K562 (cell line): ENCODE measurements at regions not wholly inside any gene's neighbourhood (a gene's known extent, or its start where the extent isn't known, plus 50 kb on each side); places are given as distances from the start of the nearest gene placed in this dataset.
A peak's percentile ranks its signal among the peaks of the same experiment; 100 is the strongest.

Experiments
- ATF6 ChIP-seq: sonication (generic); formaldehyde crosslinking; IDR thresholded peaks from 2 replicates; pipeline ENCODE4 v1.4.0; 2020; ENCODE audit warnings: mild to moderate bottlenecking, missing genetic modification reagents
- BRCA1 ChIP-seq, 2 experiments: fragments of 450-650 bp in 1 of 2; sonication (generic) in 1 of 2; formaldehyde crosslinking in 1 of 2; IDR thresholded peaks; 2 replicates each; pipeline versions ENCODE4 v1.5.0 to v1.6.1; 2017 to 2020; ENCODE audit warnings: mild to moderate bottlenecking in 1 of 2, missing genetic modification reagents in 1 of 2
- CTCF ChIP-seq, 3 experiments: IDR thresholded peaks in 2 of 3; conservative IDR thresholded peaks in 1 of 3; 2 replicates each; pipeline ENCODE4 v1.5.1; 2011 to 2012; ENCODE audit warnings: low read length in 3 of 3, mild to moderate bottlenecking in 3 of 3, control low read depth in 2 of 3, improper control_type of control experiment in 1 of 3, inconsistent platforms in 1 of 3, low read depth in 1 of 3, mixed read lengths in 1 of 3, moderate library complexity in 1 of 3; ENCODE audit not compliant: insufficient read depth in 2 of 3
- E2F4 ChIP-seq: sonication (generic); formaldehyde crosslinking; IDR thresholded peaks from 2 replicates; pipeline ENCODE4 v1.8.0; 2022; ENCODE audit warnings: mild to moderate bottlenecking, low read depth, missing genetic modification reagents
- EP300 ChIP-seq: IDR thresholded peaks from 2 replicates; pipeline ENCODE4 v1.6.1; 2012; ENCODE audit warnings: low read length, improper control_type of control experiment
- KLF16 ChIP-seq: IDR thresholded peaks from 2 replicates; pipeline ENCODE4 v1.6.1; 2016; ENCODE audit warnings: antibody characterized with exemption
- PHB2 ChIP-seq: fragments of 450-650 bp; IDR thresholded peaks from 2 replicates; pipeline ENCODE4 v1.6.1; 2017; ENCODE audit warnings: low read depth
- PKNOX1 ChIP-seq: fragments of 450-650 bp; IDR thresholded peaks from 2 replicates; pipeline ENCODE4 v1.6.1; 2016
- REST ChIP-seq, 2 experiments: fragments of 450-650 bp; formaldehyde crosslinking in 1 of 2; IDR thresholded peaks; 2 replicates each; pipeline versions ENCODE4 v1.4.0 to v1.6.1; 2014 to 2020; ENCODE audit warnings: mild to moderate bottlenecking in 2 of 2, borderline replicate concordance in 1 of 2, low read depth in 1 of 2
- SRF ChIP-seq, 2 experiments: fragments of 250-450, 450-650 bp in 1 of 2; sonication (Bioruptor Pico) in 1 of 2; sonication (generic) in 1 of 2; formaldehyde crosslinking; IDR thresholded peaks; 2 replicates each; pipeline versions ENCODE4 v1.5.0 to v1.5.1; 2020 to 2022; ENCODE audit warnings: mild to moderate bottlenecking in 1 of 2, missing genetic modification reagents in 1 of 2
- TCF7L2 ChIP-seq: fragments of 150-350 bp; IDR thresholded peaks from 2 replicates; pipeline ENCODE4 v1.6.1; 2016; ENCODE audit warnings: low read depth, mild to moderate bottlenecking, low read length, moderate library complexity
- ZNF764 ChIP-seq: fragments of 250-450 bp; sonication (Bioruptor Pico); IDR thresholded peaks from 2 replicates; pipeline ENCODE4 v1.4.0; 2020; ENCODE audit warnings: low read depth, mild to moderate bottlenecking, moderate library complexity

- TF ChIP-seq ATF6 (CRISPR knock-in tag) (no peak), REST (IDR thresholded peaks at IDR 0.05; ENCODE audit: borderline replicate concordance) (peak; percentile 14; the same call in 1 of the 2 replicates), REST (CRISPR knock-in tag; IDR thresholded peaks at IDR 0.05; ENCODE audit: low read depth) (no peak), E2F4 (CRISPR knock-in tag) (no peak), SRF (CRISPR knock-in tag; IDR thresholded peaks at IDR 0.05) (peak in 1 of 2 experiments; percentile 44; a peak in 1 of 4 replicates), PKNOX1 (no peak), BRCA1 (IDR thresholded peaks at IDR 0.05) (no peak), BRCA1 (CRISPR knock-in tag; IDR thresholded peaks at IDR 0.05) (no peak), CTCF (IDR thresholded peaks at IDR 0.05 in 2 of 3, conservative IDR thresholded peaks at IDR 0.05 in 1 of 3; ENCODE audit: insufficient read depth in 2 of 3, low read depth in 1 of 3, low read length in 3 of 3) (peak; percentile 87 to 88 (median 88)), ZNF764 (CRISPR knock-in tag) (no peak), TCF7L2 (no peak), PHB2 (no peak), EP300 (no peak), KLF16 (peak; percentile 43; the same call in 1 of the 2 replicates)
These were observed 225.2 kb upstream of the PRSS58 start (continued) for GRCh38 chr7:142482891-142483658.
